Neural cell (in vitro differentiated cells): ENCODE measurements at regions not wholly inside any gene's neighbourhood (a gene's known extent, or its start where the extent isn't known, plus 50 kb on each side); places are given as distances from the start of the nearest gene placed in this dataset.

Experiments used
- CTCF ChIP-seq: fragments of 450-650 bp; IDR thresholded peaks from 2 replicates; pipeline ENCODE4 v1.5.1; 2014; ENCODE audit warnings: antibody characterized with exemption, mild to moderate bottlenecking, moderate library complexity; ENCODE audit not compliant: poor library complexity, severe bottlenecking
- TF ChIP-seq, protein P1 (sequence below): IDR thresholded peaks from 2 replicates; pipeline ENCODE4 v1.6.1; 2012; ENCODE audit warnings: borderline replicate concordance

GRCh38 chr6:37095997-37096396 is 74.0 kb upstream of the PIM1 start:
- no peak for TF ChIP-seq CTCF
- TF ChIP-seq, protein P1, sequence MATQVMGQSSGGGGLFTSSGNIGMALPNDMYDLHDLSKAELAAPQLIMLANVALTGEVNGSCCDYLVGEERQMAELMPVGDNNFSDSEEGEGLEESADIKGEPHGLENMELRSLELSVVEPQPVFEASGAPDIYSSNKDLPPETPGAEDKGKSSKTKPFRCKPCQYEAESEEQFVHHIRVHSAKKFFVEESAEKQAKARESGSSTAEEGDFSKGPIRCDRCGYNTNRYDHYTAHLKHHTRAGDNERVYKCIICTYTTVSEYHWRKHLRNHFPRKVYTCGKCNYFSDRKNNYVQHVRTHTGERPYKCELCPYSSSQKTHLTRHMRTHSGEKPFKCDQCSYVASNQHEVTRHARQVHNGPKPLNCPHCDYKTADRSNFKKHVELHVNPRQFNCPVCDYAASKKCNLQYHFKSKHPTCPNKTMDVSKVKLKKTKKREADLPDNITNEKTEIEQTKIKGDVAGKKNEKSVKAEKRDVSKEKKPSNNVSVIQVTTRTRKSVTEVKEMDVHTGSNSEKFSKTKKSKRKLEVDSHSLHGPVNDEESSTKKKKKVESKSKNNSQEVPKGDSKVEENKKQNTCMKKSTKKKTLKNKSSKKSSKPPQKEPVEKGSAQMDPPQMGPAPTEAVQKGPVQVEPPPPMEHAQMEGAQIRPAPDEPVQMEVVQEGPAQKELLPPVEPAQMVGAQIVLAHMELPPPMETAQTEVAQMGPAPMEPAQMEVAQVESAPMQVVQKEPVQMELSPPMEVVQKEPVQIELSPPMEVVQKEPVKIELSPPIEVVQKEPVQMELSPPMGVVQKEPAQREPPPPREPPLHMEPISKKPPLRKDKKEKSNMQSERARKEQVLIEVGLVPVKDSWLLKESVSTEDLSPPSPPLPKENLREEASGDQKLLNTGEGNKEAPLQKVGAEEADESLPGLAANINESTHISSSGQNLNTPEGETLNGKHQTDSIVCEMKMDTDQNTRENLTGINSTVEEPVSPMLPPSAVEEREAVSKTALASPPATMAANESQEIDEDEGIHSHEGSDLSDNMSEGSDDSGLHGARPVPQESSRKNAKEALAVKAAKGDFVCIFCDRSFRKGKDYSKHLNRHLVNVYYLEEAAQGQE: no peak
